Body of pancreas (tissue), 4 donors: ENCODE measurements at regions not wholly inside any gene's neighbourhood (a gene's known extent, or its start where the extent isn't known, plus 50 kb on each side); places are given as distances from the start of the nearest gene placed in this dataset.

Experiments used
- CTCF ChIP-seq, 7 experiments: fragments of 450-650 bp in 4 of 7; fragments of 200-600 bp in 3 of 7; sonication (generic) in 3 of 7; IDR thresholded peaks; one replicate each; pipeline ENCODE4 v1.5.1; 2016 to 2019; ENCODE audit warnings: antibody characterized with exemption in 7 of 7
- POLR2A ChIP-seq, 3 donors: fragments of 450-650 bp; IDR thresholded peaks; one replicate each; pipeline ENCODE4 v1.6.1; 2016; ENCODE audit warnings: antibody characterized with exemption in 3 of 3, mild to moderate bottlenecking in 2 of 3

- TF ChIP-seq CTCF (IDR thresholded peaks at IDR 0.05) (no peak), POLR2A (IDR thresholded peaks at IDR 0.05) (no peak)
Measured at GRCh38 chr13:26457212-26457611, 100.3 kb upstream of the WASF3 start.
